Activated T-cell treated with anti-CD3 and anti-CD28 coated beads for 24 hours (primary cell): ENCODE measurements at regions not wholly inside any gene's neighbourhood (a gene's known extent, or its start where the extent isn't known, plus 50 kb on each side); places are given as distances from the start of the nearest gene placed in this dataset.

Experiments
- DNase-seq: peaks from one replicate; pipeline ENCODE4 v3.0.0-alpha.2; 2020; ENCODE audit warnings: low read depth

DNA sequence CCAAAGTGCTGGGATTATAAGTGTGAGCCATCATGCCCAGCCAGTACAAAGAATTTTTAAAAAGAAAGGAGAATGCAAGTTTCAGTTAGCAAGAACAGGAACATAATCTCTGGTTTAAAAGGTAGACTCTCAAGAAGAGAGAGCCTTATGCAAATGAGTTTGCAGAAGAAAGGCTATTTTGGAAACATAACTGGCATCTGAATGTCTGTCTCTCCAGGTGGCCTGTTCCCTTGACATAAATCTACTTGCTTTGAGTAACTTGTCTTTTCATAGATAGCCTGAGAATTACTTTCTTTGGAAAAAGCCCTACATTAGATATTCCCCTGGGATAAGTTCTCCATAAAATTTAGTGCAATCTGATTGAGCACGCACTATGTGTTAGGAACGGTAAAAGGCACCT lies 109.6 kb downstream of the ICOS start:
- DNase-seq, result no peak

- DNase-seq, result no peak
Measured at GRCh38 chr2:204049635-204050034, 113.1 kb downstream of the ICOS start.

DNA sequence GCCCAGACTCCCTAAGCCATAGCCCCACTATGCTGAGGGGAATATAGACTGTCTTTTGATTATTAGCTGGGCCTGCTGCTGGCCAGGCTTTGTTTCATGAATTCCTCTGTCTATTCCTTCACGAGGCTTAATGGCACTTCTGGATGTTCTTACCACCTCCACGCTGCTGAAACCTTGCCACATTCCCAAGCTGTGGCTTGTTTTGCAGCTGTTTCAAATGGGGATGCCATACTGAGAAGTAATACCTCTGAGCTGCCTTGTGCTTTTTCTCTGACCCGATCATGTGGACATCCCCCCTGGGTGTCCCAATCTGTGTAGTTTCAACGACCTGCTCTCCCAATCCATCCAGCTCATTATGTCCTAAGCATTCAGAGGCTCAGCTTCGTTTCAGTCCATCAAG lies 114.1 kb downstream of the ICOS start:
- DNase-seq, result no peak

- DNase-seq, result no peak
Measured at GRCh38 chr2:204051476-204051875, 114.9 kb downstream of the ICOS start.

DNA sequence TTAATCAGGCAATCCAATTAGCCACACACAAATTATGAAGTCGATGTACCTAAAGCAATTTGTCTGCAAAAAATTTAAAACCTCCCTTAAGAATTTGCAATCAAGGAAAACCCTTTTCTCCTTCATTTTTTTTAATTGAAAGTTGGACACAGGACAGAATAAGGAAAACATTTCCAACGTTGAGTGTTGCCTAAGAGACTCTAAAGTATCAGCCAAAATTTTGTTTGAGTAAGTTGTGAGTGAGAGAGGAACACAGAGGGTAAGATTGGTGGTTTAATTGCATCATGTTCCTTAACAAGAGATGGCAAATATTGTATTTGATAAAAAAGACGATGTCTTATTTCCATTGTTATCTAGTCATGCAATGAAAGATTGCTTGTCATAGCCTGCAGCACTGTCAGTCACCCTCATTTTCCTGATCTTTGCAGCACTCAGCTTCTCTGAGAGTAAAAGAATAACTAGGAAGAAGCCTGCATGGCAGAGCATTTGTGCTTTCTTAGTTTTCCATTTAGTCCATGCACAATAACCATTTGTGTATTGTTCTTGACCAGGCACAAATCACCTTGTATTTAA lies 115.5 kb downstream of the ICOS start:
- DNase-seq, result no peak

DNA sequence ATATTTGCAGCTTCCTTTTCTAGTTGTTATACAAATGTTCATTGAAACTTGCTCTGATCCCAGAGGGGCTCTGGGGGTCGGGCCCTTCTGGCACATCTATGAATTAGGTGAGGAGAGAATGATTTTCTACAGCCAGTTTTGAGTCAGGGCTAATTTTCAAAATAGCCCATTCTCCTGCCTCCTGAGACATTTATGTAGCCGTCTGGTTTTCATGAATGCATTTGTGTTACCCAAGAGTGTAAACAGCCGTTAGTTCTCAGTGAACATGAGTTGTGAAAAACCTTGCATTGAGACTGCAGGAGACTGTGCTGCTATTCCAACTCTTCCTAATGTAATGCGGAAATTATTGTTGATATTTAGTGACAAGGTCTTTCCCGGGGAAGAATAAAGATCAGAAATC lies 122.5 kb downstream of the ICOS start:
- DNase-seq, result no peak

- DNase-seq, result no peak
Measured at GRCh38 chr2:204060841-204061240, 124.3 kb downstream of the ICOS start.

GRCh38 chr2:204061241-204061640 lies 124.7 kb downstream of the ICOS start:
- no peak for DNase-seq

DNA sequence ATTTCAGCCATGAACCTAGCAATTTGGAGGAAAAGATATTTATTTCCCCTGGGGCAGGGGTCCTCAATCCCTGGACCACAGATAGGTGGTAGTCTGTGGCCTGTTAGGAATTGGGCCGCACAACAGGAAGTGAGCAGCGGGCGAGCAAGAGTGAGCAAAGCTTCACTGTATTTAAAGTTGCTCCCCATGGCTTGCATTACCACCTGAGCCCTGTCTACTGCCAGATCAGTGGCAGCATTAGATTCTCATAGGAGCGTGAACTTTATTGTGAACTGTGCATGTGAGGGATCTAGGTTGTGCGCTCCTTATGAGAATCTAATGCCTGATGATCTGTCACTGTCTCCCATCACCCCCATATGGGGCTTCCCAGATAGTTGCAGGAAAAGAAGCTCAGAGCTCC lies 127.6 kb downstream of the ICOS start:
- DNase-seq, result no peak

- no peak for DNase-seq
Measured at GRCh38 chr2:204065566-204065965, 129.0 kb downstream of the ICOS start.

GRCh38 chr2:204066051-204066450 lies 129.5 kb downstream of the ICOS start:
- DNase-seq, result no peak

GRCh38 chr2:204069804-204070203 lies 133.2 kb downstream of the ICOS start:
- no peak for DNase-seq

DNA sequence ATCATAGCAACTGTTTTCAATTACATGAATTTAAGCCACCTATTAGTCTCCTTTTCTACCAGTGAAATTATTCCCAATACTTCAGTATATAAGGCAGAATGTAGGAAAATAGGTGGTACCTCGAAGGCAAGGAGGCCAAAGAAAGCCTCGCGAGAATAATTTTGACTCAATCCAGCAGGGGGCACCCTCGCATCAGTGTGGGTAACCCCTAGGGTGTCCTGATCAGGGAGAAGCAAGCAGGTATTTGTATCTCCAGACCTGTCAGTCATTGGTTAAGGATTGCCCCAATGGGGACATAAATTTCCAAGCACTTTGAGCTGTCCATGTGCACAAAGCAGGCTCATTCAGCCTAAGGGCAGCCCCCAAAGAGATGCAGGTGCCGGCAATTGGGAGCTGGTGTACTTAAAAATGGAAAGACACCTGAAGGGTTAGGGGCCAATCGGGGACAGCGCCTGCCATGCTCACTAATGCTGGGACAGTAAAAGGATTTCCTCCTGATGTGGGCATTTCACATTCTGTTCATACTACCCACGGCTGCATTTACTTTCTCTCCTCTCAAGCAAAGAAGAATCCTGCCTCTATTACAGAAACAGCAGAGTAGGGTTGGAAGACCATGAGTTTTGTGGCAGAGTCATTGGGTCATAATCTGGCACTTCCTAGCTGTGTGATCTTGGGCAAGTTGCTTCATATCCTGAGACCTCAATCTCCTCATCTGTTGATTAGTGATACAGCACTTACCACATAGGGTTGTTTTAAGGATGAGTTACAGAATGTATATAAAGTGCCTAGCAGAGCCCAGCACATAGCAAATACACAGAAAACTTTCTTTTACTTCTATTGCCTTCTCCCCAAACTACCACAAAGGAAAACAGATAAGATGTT lies 136.1 kb downstream of the ICOS start:
- DNase-seq, result peak; percentile 62

DNA sequence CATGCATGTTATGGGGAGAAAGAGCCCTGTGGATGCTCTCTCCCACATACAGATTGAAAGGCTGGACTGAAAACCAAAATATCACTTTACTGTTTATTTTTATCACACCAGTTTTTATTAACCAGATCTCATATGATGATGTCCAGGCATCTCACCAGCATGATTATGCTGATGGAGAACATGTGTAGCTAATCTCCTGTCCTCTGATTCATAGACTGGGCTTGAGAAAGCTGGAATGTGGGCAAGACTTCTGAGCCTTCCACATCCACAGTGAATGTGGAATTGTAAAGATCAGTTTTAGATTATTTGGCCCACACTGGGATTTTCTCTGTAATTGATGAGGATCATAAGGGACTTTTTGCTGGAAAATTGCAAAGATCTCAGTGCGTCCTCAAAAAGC lies 137.9 kb downstream of the ICOS start:
- DNase-seq, result no peak

- DNase-seq, result no peak
Measured at GRCh38 chr2:204078003-204078698, 141.6 kb downstream of the ICOS start.

DNA sequence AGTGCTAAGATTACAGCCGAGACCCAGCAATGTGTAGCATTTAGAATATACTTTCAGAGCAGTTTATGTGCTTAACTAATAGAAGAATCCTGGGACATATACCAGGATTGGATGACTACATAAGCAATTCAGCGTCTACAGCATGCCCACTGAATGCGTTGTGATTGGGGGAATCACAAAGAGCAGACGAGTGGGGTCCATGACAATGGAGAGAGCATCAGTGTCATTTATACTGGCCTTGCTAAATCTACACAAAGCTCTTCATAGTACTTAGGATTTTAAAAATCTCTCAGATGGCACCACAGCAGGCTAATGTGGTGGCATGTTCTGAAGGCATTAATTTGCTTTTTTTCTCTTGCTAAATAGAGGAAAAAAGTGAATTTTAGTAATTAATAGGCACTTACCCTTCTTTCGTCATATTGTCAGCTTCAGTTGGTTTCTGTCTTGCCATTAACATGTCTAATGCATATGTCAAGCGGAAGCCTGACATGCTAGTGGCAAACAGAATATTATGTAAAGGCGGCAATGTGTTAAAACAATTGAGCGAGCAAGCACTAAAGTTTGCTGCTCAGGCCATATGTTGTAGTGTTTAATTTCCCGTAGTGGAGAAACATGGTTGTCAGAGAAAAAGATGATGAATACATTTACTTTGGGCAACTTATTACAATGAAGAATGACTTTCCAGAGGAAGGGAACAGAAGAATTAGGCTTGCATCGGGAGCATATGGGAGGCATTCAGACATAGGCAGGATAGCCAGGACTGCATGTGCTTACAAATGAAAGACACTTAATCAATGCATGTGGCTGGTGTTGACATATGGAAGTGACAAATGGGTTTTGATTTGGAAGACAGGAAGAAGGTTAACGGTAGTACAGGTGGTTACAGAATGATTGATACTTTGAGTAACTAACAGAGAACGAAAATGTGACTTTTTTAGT lies 145.2 kb downstream of the ICOS start:
- DNase-seq, result no peak

DNA sequence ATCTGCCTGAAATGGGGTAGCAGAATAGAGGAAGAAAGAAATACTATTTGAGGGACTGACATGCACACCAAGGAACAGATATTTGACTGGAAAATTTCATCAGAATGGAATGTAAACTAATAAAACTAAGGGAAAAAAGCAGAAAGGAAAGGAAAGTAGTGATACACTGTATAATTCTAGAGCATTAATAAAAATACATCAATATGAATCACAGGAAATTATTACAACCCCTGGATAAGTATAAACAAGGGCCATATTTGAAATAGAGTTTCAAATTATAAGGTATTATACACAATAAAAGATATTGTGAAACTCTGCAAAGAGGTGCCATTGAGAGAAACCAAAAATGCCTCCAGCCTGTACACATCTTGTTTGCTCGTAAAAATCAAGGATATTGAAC lies 149.6 kb downstream of the ICOS start:
- no peak for DNase-seq

DNA sequence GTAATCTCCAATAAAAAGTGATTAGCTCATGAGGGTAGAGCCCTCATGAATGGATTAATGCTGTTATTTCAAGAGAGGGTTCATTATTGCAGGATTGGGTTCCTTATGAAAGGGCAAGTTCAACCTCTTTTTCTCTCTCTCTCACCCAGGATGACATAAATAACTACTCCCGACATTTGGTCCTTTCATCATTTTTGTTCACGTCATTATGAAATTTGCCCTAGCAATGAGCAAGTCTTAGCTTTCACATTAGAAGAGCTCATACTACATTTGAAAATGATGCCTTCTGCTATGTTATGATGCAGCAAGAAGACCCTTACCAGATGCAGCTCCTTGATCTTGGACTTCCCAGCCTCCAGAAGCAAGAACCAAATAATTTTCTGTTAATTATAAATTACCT lies 152.5 kb downstream of the ICOS start:
- no peak for DNase-seq

- no peak for DNase-seq
Measured at GRCh38 chr2:204089574-204089973, 153.0 kb downstream of the ICOS start.

DNA sequence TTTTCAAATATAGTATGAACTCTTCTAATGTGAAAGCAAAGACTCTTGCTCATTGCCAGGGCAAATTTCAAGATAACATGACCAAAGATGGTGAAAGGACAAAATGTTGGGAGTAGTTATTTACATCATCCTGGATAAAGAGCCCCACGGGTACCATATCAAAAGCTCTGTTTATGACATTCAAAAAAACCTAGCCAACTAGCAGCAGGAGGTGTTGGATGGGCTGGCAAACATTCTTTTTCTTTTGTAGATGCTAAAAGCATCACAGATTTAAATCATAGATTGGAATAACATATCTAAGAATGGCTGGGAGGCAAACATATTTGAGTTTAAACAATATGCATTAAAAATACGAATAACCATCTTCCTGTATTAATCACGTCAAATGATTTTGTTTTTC lies 153.5 kb downstream of the ICOS start:
- no peak for DNase-seq

GRCh38 chr2:204104811-204105210 lies 168.2 kb downstream of the ICOS start:
- no peak for DNase-seq

DNA sequence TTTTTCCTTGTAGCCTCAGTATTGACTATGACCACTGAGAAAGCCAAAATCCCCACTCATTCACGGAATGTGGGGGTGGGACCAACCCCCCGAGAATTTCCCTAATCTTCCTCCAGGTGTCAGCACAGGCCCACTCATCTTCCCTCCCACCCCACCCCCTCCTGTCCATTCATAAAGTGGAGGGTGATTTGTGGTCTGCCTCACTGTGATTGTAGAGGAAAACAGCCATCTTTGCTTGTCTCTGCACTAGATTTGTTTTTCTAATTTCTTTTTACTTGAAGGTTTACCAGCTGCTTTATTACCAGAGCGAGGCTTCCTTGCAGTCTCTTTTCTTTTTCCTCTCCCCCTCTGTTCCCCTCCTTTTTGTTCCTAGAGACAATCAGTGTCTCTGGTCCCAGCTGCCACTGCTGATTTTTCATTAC lies 171.8 kb downstream of the ICOS start:
- DNase-seq, result peak; percentile 21
